ENCODE measurements at regions not wholly inside any gene's neighbourhood (a gene's known extent, or its start where the extent isn't known, plus 50 kb on each side); places are given as distances from the start of the nearest gene placed in this dataset.

DNA sequence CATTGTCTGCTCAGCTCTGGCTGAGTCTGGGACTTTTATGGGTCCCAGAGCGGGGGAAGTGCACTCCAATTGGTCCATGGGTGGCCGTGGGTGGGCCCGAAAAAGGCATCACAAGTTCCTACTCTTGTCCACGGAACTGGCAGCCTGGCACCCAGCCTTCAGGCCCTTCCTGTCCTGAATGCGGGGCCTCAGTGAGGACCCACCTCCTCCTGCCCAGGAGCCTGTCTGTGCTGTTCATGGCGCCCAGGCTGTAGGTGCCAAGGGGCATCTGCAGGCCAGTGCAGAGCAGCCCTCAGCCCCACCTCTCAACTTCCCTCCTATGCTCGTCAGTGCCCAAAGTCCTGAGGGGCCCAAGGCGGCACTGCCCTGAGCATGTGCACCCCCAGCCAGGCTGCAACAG lies 411.7 kb upstream of the KIRREL3 start:
- TF ChIP-seq, protein P1, sequence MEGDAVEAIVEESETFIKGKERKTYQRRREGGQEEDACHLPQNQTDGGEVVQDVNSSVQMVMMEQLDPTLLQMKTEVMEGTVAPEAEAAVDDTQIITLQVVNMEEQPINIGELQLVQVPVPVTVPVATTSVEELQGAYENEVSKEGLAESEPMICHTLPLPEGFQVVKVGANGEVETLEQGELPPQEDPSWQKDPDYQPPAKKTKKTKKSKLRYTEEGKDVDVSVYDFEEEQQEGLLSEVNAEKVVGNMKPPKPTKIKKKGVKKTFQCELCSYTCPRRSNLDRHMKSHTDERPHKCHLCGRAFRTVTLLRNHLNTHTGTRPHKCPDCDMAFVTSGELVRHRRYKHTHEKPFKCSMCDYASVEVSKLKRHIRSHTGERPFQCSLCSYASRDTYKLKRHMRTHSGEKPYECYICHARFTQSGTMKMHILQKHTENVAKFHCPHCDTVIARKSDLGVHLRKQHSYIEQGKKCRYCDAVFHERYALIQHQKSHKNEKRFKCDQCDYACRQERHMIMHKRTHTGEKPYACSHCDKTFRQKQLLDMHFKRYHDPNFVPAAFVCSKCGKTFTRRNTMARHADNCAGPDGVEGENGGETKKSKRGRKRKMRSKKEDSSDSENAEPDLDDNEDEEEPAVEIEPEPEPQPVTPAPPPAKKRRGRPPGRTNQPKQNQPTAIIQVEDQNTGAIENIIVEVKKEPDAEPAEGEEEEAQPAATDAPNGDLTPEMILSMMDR (IDR thresholded peaks at IDR 0.05; ENCODE audit: low read depth, low read length, poor library complexity, severe bottlenecking), result no peak
- TF ChIP-seq EZH2phosphoT487 (IDR thresholded peaks at IDR 0.05; ENCODE audit: borderline replicate concordance, low read length), result no peak

Data from DOHH2 (cell line).